B cell (primary cell): ENCODE measurements at regions not wholly inside any gene's neighbourhood (a gene's known extent, or its start where the extent isn't known, plus 50 kb on each side); places are given as distances from the start of the nearest gene placed in this dataset.

Source experiments
- ATAC-seq: fragments of 200-7000 bp; cut with Tn5 transposase; one replicate; pipeline ENCODE4 v1.10.0; 2021; ENCODE audit warnings: low read depth, mild to moderate bottlenecking, moderate number of reproducible peaks, moderate library complexity
- CTCF ChIA-PET: fragments of 350-600 bp; sonication (Branson Sonifier 250); formaldehyde crosslinking; loops from one replicate; lab custom pipeline; 2021; ENCODE audit warnings: antibody characterized with exemption, inconsistent platforms; lab: Charles Lee
- POLR2A ChIA-PET: fragments of 350-600 bp; sonication (Branson Sonifier 250); formaldehyde crosslinking; loops from one replicate; lab custom pipeline; 2021; ENCODE audit warnings: antibody characterized with exemption; lab: Charles Lee
- DNase-seq: peaks from one replicate; pipeline ENCODE4 v3.0.0; 2013
- H2AFZ ChIP-seq: 2 replicates; pipeline ENCODE4 v1.6.1; 2012; ENCODE audit warnings: mild to moderate bottlenecking, low read depth, low read length; ENCODE audit not compliant: insufficient read depth, poor library complexity, severe bottlenecking
- H3K27ac ChIP-seq, 2 donors: 1 replicate in 1 of 2; 2 replicates in 1 of 2; pipeline ENCODE4 v1.5.1; 2012 to 2013; ENCODE audit warnings: low read length in 2 of 2, mild to moderate bottlenecking in 2 of 2, moderate library complexity in 1 of 2
- H3K27me3 ChIP-seq, 4 experiments: fragments of 200-600 bp in 1 of 4; sonication (generic) in 1 of 4; replicated peaks in 1 of 4; 1 replicate in 2 of 4; 2 replicates in 2 of 4; pipeline versions ENCODE4 v1.6.1 to v1.7.0; 2013 to 2016; ENCODE audit warnings: low read length in 3 of 4, mild to moderate bottlenecking in 2 of 4, mixed read lengths in 1 of 4, moderate library complexity in 1 of 4; ENCODE audit not compliant: insufficient read depth in 4 of 4, control insufficient read depth in 3 of 4; ENCODE audit errors: control extremely low read depth in 1 of 4
- H3K36me3 ChIP-seq, 2 experiments: replicated peaks in 1 of 2; 1 replicate in 1 of 2; 2 replicates in 1 of 2; pipeline versions ENCODE4 v1.6.1 to v1.7.1; 2013; ENCODE audit warnings: low read length in 1 of 2; ENCODE audit not compliant: insufficient read depth in 2 of 2, control insufficient read depth in 1 of 2; ENCODE audit errors: control extremely low read depth in 1 of 2, extremely low read depth in 1 of 2
- H3K4me1 ChIP-seq, 2 donors: fragments of 200-600 bp in 1 of 2; sonication (generic) in 1 of 2; 1 replicate in 1 of 2; 2 replicates in 1 of 2; pipeline versions ENCODE4 v1.5.1 to v1.6.1; 2013 to 2017; ENCODE audit warnings: low read length in 2 of 2; ENCODE audit not compliant: control insufficient read depth in 2 of 2, insufficient read depth in 2 of 2
- H3K4me2 ChIP-seq: replicated peaks from 2 replicates; pipeline ENCODE3; 2012; ENCODE audit warnings: mild to moderate bottlenecking, low read depth, low read length; ENCODE audit not compliant: poor library complexity, severe bottlenecking
- H3K4me3 ChIP-seq, 5 experiments: fragments of 200-600 bp in 1 of 5; sonication (generic) in 1 of 5; 1 replicate in 3 of 5; 2 replicates in 2 of 5; pipeline versions ENCODE4 v1.5.1 to v1.7.0; 2011 to 2016; ENCODE audit warnings: low read length in 4 of 5, mild to moderate bottlenecking in 4 of 5, low read depth in 2 of 5, control low read depth in 1 of 5, moderate library complexity in 1 of 5; ENCODE audit not compliant: insufficient read depth in 1 of 5; ENCODE audit errors: control extremely low read depth in 1 of 5, extremely low read depth in 1 of 5
- H3K79me2 ChIP-seq: fragments of 200-600 bp; sonication (generic); one replicate; pipeline ENCODE4 v1.6.0; 2016; ENCODE audit warnings: low read length; ENCODE audit not compliant: control insufficient read depth, insufficient read depth
- H3K9ac ChIP-seq: fragments of 200-600 bp; sonication (generic); 2 replicates; pipeline ENCODE4 v1.6.1; 2017; ENCODE audit warnings: mild to moderate bottlenecking, low read length, moderate library complexity
- H3K9me3 ChIP-seq, 3 donors: one replicate each; pipeline versions ENCODE4 v1.6.1 to v1.7.1; 2013; ENCODE audit warnings: low read length in 2 of 3; ENCODE audit not compliant: control insufficient read depth in 2 of 3, insufficient read depth in 1 of 3; ENCODE audit errors: control extremely low read depth in 1 of 3
- H4K20me1 ChIP-seq: 2 replicates; pipeline ENCODE4 v1.6.0; 2012; ENCODE audit warnings: mild to moderate bottlenecking, low read length; ENCODE audit not compliant: insufficient read depth, control insufficient read depth, poor library complexity, severe bottlenecking
- H3K27ac Mint-ChIP-seq: one replicate; pipeline ENCODE4 v1.8.0; 2021; ENCODE audit warnings: mixed read lengths
- H3K27me3 Mint-ChIP-seq: one replicate; pipeline ENCODE4 v1.8.0; 2021; ENCODE audit warnings: mixed read lengths
- H3K4me1 Mint-ChIP-seq: one replicate; pipeline ENCODE4 v1.8.0; 2021; ENCODE audit warnings: mixed read lengths
- H3K4me3 Mint-ChIP-seq: one replicate; pipeline ENCODE4 v1.8.0; 2021; ENCODE audit warnings: mixed read lengths
- H3K9me3 Mint-ChIP-seq: one replicate; pipeline ENCODE4 v1.8.0; 2022; ENCODE audit warnings: mixed read lengths; ENCODE audit not compliant: insufficient read depth
- EZH2 ChIP-seq: IDR thresholded peaks from 2 replicates; pipeline ENCODE4 v1.6.1; 2012; ENCODE audit warnings: borderline replicate concordance, low read depth, mild to moderate bottlenecking, moderate library complexity, low read length; ENCODE audit not compliant: insufficient read depth, poor library complexity, severe bottlenecking
- WGBS: methylation state at CpG from one replicate; pipeline ENCODE4 v1.1.5; 2013; ENCODE audit warnings: missing lambda C conversion rate; ENCODE audit not compliant: insufficient coverage; 5-methylcytosine and 5-hydroxymethylcytosine counted together
- intact Hi-C: fragments of 100-400 bp; cut with micrococcal nuclease; formaldehyde crosslinking; loops from one replicate; pipeline ENCODE4 v1.10.0; 2022
- TF ChIP-seq, protein P1 (sequence below): fragments of 200-600 bp; IDR thresholded peaks from one replicate; pipeline ENCODE4 v1.8.0; 2022; ENCODE audit warnings: antibody characterized with exemption, mild to moderate bottlenecking

DNA sequence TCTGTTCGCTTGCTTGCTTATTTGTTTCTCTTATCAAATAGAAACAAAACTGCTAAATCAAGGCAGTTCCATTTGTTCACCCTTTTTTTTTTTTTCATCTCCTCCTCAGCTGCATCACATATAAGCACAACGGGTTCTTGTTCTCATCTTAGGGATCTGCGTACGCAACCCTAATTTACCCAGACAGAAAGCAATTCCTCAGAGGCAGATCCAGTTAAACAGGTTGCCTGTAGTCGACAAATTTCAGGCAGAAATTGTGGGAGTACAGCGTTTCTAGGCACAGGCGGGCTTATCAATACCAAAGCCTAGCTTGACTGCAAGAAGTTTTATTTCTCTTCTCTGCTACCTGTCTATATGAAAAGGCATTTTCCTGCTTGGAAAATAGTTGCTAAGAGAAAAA lies 565.4 kb downstream of the NXPH1 start:
- Histone ChIP-seq H3K4me3 (no peak overlapping the region), H3K27ac (no peak overlapping the region), H3K9me3 (no peaks in the 10 kb centered on the region), H3K27me3 (no peaks in the 10 kb centered on the region), H3K36me3 (no peaks in the 10 kb centered on the region), H4K20me1 (no peaks in the 10 kb centered on the region), H3K4me2 (no peak overlapping the region), H3K79me2 (no peaks in the 10 kb centered on the region), H3K9ac (no peak overlapping the region), H3K4me1 (no peaks in the 10 kb centered on the region), H2AFZ (no peak overlapping the region)
- Mint-ChIP-seq H3K4me3 (no peak overlapping the region), H3K4me1 (no peaks in the 10 kb centered on the region), H3K9me3 (no peaks in the 10 kb centered on the region), H3K27ac (no peak overlapping the region), H3K27me3 (no peaks in the 10 kb centered on the region)
- ATAC-seq = no peak
- POLR2A ChIA-PET = no interaction called here
- TF ChIP-seq, protein P1, sequence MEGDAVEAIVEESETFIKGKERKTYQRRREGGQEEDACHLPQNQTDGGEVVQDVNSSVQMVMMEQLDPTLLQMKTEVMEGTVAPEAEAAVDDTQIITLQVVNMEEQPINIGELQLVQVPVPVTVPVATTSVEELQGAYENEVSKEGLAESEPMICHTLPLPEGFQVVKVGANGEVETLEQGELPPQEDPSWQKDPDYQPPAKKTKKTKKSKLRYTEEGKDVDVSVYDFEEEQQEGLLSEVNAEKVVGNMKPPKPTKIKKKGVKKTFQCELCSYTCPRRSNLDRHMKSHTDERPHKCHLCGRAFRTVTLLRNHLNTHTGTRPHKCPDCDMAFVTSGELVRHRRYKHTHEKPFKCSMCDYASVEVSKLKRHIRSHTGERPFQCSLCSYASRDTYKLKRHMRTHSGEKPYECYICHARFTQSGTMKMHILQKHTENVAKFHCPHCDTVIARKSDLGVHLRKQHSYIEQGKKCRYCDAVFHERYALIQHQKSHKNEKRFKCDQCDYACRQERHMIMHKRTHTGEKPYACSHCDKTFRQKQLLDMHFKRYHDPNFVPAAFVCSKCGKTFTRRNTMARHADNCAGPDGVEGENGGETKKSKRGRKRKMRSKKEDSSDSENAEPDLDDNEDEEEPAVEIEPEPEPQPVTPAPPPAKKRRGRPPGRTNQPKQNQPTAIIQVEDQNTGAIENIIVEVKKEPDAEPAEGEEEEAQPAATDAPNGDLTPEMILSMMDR = no peak
- TF ChIP-seq EZH2 = no peak
- no peak for DNase-seq
- CTCF ChIA-PET = no interaction called here
- intact Hi-C loops = no loop called here
- WGBS = 97% methylated on average over 3 of the region's 7 CpGs

- no peak for TF ChIP-seq EZH2
- TF ChIP-seq, protein P1 = no peak
- no peak overlapping the region for H3K9ac ChIP-seq
- H2AFZ ChIP-seq = no peak overlapping the region
- WGBS = no CpG with 5 or more reads among the region's 5 CpGs
- Mint-ChIP-seq H3K4me3 (no peak overlapping the region), H3K27me3 (no peaks in the 10 kb centered on the region), H3K4me1 (no peaks in the 10 kb centered on the region), H3K27ac (no peak overlapping the region), H3K9me3 (no peaks in the 10 kb centered on the region)
- H3K27me3 ChIP-seq = no peaks in the 10 kb centered on the region
- peaks cover 0 to 9% (median 0%) of the 10 kb centered on the region in 3 donors for H3K9me3 ChIP-seq
- H3K4me2 ChIP-seq = no peak overlapping the region
- no peak for DNase-seq
- ChIA-PET POLR2A (no interaction called here), CTCF (no interaction called here)
- H3K36me3 ChIP-seq = no peaks in the 10 kb centered on the region
- H3K4me1 ChIP-seq = no peaks in the 10 kb centered on the region
- H3K4me3 ChIP-seq = no peak overlapping the region
- no peak overlapping the region for H3K27ac ChIP-seq
- no peaks in the 10 kb centered on the region for H4K20me1 ChIP-seq
- H3K79me2 ChIP-seq = no peaks in the 10 kb centered on the region
- intact Hi-C loops = no loop called here
- no peak for ATAC-seq
Measured at GRCh38 chr7:9013940-9014339, 580.5 kb downstream of the NXPH1 start.
